GM12891 (cell line): ENCODE measurements at regions not wholly inside any gene's neighbourhood (a gene's known extent, or its start where the extent isn't known, plus 50 kb on each side); places are given as distances from the start of the nearest gene placed in this dataset.

Experiments
- POLR2A ChIP-seq: IDR thresholded peaks from 2 replicates; pipeline ENCODE4 v1.6.1; 2011; ENCODE audit warnings: low read depth, low read length, control low read depth
- POLR2AphosphoS5 ChIP-seq: IDR thresholded peaks from 2 replicates; pipeline ENCODE4 v1.6.1; 2011; ENCODE audit warnings: low read depth, low read length, control low read depth
- TAF1 ChIP-seq: IDR thresholded peaks from 2 replicates; pipeline ENCODE4 v1.6.1; 2011; ENCODE audit warnings: low read depth, low read length, control low read depth

- no peak for TF ChIP-seq POLR2A
- TF ChIP-seq POLR2AphosphoS5 = no peak
- no peak for TF ChIP-seq TAF1
Measured at GRCh38 chr5:92092239-92092638, 709.1 kb upstream of the ARRDC3 start.
